ENCODE measurements at regions not wholly inside any gene's neighbourhood (a gene's known extent, or its start where the extent isn't known, plus 50 kb on each side); places are given as distances from the start of the nearest gene placed in this dataset.

GRCh38 chr10:34884272-34884952 lies 69.3 kb upstream of the PARD3 start:
- TF ChIP-seq POLR2A (IDR thresholded peaks at IDR 0.05; ENCODE audit: low read depth, low read length) (no peak), POLR2AphosphoS5 (IDR thresholded peaks at IDR 0.05; ENCODE audit: low read depth, low read length) (no peak), TAF1 (IDR thresholded peaks at IDR 0.05; ENCODE audit: borderline replicate concordance, low read depth, low read length) (no peak)
